Fibroblast of gingiva (primary cell): ENCODE measurements at regions not wholly inside any gene's neighbourhood (a gene's known extent, or its start where the extent isn't known, plus 50 kb on each side); places are given as distances from the start of the nearest gene placed in this dataset.

Experiments used
- DNase-seq: peaks from one replicate; pipeline ENCODE4 v3.0.0-alpha.2; 2011; ENCODE audit warnings: low read depth

- no peak for DNase-seq
These were observed 376.9 kb downstream of the PPP3CA start for GRCh38 chr4:100970414-100970813.

- DNase-seq, result no peak
These were observed 377.4 kb downstream of the PPP3CA start for GRCh38 chr4:100969925-100970324.

GRCh38 chr4:100968046-100968445 lies 379.3 kb downstream of the PPP3CA start:
- DNase-seq, result no peak

GRCh38 chr4:100963627-100964026 lies 383.7 kb downstream of the PPP3CA start:
- no peak for DNase-seq

GRCh38 chr4:100962698-100963097 lies 384.6 kb downstream of the PPP3CA start:
- no peak for DNase-seq

GRCh38 chr4:100960232-100960631 lies 387.1 kb downstream of the PPP3CA start:
- no peak for DNase-seq

- no peak for DNase-seq
These were observed 393.3 kb downstream of the PPP3CA start for GRCh38 chr4:100954046-100954445.

- no peak for DNase-seq
These were observed 393.7 kb downstream of the PPP3CA start for GRCh38 chr4:100953616-100954015.

- DNase-seq, result no peak
These were observed 394.7 kb downstream of the PPP3CA start for GRCh38 chr4:100952590-100952989.

- DNase-seq, result peak; percentile 33
These were observed 397.9 kb downstream of the PPP3CA start for GRCh38 chr4:100949350-100949935.

GRCh38 chr4:100948911-100949310 lies 398.4 kb downstream of the PPP3CA start:
- DNase-seq, result no peak

GRCh38 chr4:100945789-100946188 lies 401.5 kb downstream of the PPP3CA start:
- no peak for DNase-seq

- DNase-seq, result no peak
These were observed 408.6 kb downstream of the PPP3CA start for GRCh38 chr4:100938698-100939097.

GRCh38 chr4:100936661-100937375 lies 410.5 kb downstream of the PPP3CA start:
- peak; percentile 44 for DNase-seq

GRCh38 chr4:100935090-100935489 lies 412.2 kb downstream of the PPP3CA start:
- peak; percentile 13 for DNase-seq

GRCh38 chr4:100933628-100934027 lies 413.7 kb downstream of the PPP3CA start:
- peak; percentile 86 for DNase-seq

GRCh38 chr4:100929758-100930157 lies 411.9 kb upstream of the EMCN start:
- no peak for DNase-seq

- DNase-seq, result no peak
These were observed 411.3 kb upstream of the EMCN start for GRCh38 chr4:100929135-100929534.

GRCh38 chr4:100926039-100926717 lies 408.4 kb upstream of the EMCN start:
- DNase-seq, result no peak

- DNase-seq, result no peak
These were observed 395.9 kb upstream of the EMCN start for GRCh38 chr4:100913685-100914084.

GRCh38 chr4:100908540-100908939 lies 390.7 kb upstream of the EMCN start:
- DNase-seq, result no peak

GRCh38 chr4:100907465-100908454 lies 389.9 kb upstream of the EMCN start:
- DNase-seq, result peak; percentile 5
